Caki2 (cell line): ENCODE measurements at regions not wholly inside any gene's neighbourhood (a gene's known extent, or its start where the extent isn't known, plus 50 kb on each side); places are given as distances from the start of the nearest gene placed in this dataset.
"Not testable (repeated sequence)": the region's sequence is repeated elsewhere in the genome, so short reads cannot be mapped to it uniquely, and the experiment has no call there.

Experiments
- DNase-seq: peaks from one replicate; pipeline ENCODE4 v3.0.0-alpha.2; 2015; ENCODE audit warnings: low read depth
- in situ Hi-C: cut with HindIII; loops from 2 replicates; pipeline ENCODE4 v1.10.0; 2016; ENCODE audit warnings: low sequenced_read_pairs, low pct_unique_long_range_greater_than_20kb, mixed read lengths

GRCh38 chr2:56583796-56584315 lies 400.1 kb downstream of the CCDC85A start:
- no peak for DNase-seq
- in situ Hi-C loops, result no loop called here

- no peak for DNase-seq
- in situ Hi-C loops, result no loop called here
These were observed 403.7 kb downstream of the CCDC85A start for GRCh38 chr2:56587456-56587855.

- DNase-seq, result no peak
- in situ Hi-C loops, result no loop called here
These were observed 405.4 kb downstream of the CCDC85A start for GRCh38 chr2:56589194-56589593.

- no peak for DNase-seq
- in situ Hi-C loops, result no loop called here
These were observed 406.0 kb downstream of the CCDC85A start for GRCh38 chr2:56589835-56590234.

- DNase-seq, result no peak
- in situ Hi-C loops, result no loop called here
These were observed 406.8 kb downstream of the CCDC85A start for GRCh38 chr2:56590611-56591010.

- in situ Hi-C loops, result not testable (repeated sequence)
These were observed 422.3 kb downstream of the CCDC85A start for GRCh38 chr2:56606086-56606485.

GRCh38 chr2:56613254-56613653 lies 429.5 kb downstream of the CCDC85A start:
- no peak for DNase-seq
- in situ Hi-C loops, result no loop called here

More at GRCh38 chr2:56606086-56606485, 422.3 kb downstream of the CCDC85A start:
- DNase-seq, result not testable (repeated sequence)

GRCh38 chr2:56613920-56614319 lies 430.1 kb downstream of the CCDC85A start:
- DNase-seq, result no peak
- in situ Hi-C loops, result no loop called here

- in situ Hi-C loops, result no loop called here
- no peak for DNase-seq
These were observed 432.0 kb downstream of the CCDC85A start for GRCh38 chr2:56615760-56616159.

- in situ Hi-C loops, result no loop called here
- no peak for DNase-seq
These were observed 440.4 kb downstream of the CCDC85A start for GRCh38 chr2:56624181-56624580.

- no peak for DNase-seq
- in situ Hi-C loops, result no loop called here
These were observed 443.1 kb downstream of the CCDC85A start for GRCh38 chr2:56626927-56627326.

GRCh38 chr2:56630286-56630685 lies 446.5 kb downstream of the CCDC85A start:
- in situ Hi-C loops, result no loop called here

GRCh38 chr2:56647997-56648396 lies 464.2 kb downstream of the CCDC85A start:
- DNase-seq, result no peak
- in situ Hi-C loops, result no loop called here

More at GRCh38 chr2:56630286-56630685, 446.5 kb downstream of the CCDC85A start:
- DNase-seq, result no peak

GRCh38 chr2:56648802-56649201 lies 465.0 kb downstream of the CCDC85A start:
- in situ Hi-C loops, result no loop called here

GRCh38 chr2:56654936-56655335 lies 471.1 kb downstream of the CCDC85A start:
- in situ Hi-C loops, result no loop called here
- DNase-seq, result no peak

More at GRCh38 chr2:56648802-56649201, 465.0 kb downstream of the CCDC85A start:
- DNase-seq, result no peak

- in situ Hi-C loops, result no loop called here
- DNase-seq, result no peak
These were observed 473.0 kb downstream of the CCDC85A start for GRCh38 chr2:56656826-56657225.

GRCh38 chr2:56666777-56667176 lies 483.0 kb downstream of the CCDC85A start:
- DNase-seq, result no peak
- in situ Hi-C loops, result no loop called here

- in situ Hi-C loops, result no loop called here
- DNase-seq, result no peak
These were observed 488.3 kb downstream of the CCDC85A start for GRCh38 chr2:56671973-56672569.

- in situ Hi-C loops, result no loop called here
- DNase-seq, result no peak
These were observed 490.3 kb downstream of the CCDC85A start for GRCh38 chr2:56674084-56674483.

GRCh38 chr2:56676966-56677365 lies 493.2 kb downstream of the CCDC85A start:
- in situ Hi-C loops, result no loop called here

More at GRCh38 chr2:56676966-56677365, 493.2 kb downstream of the CCDC85A start:
- no peak for DNase-seq
